ENCODE measurements at regions not wholly inside any gene's neighbourhood (a gene's known extent, or its start where the extent isn't known, plus 50 kb on each side); places are given as distances from the start of the nearest gene placed in this dataset.

GRCh38 chr1:209046935-209047334 is 536.6 kb upstream of the CAMK1G start:
- DNase-seq, result no peak

GRCh38 chr1:209048941-209049669 is 534.4 kb upstream of the CAMK1G start:
- no peak for DNase-seq

- DNase-seq, result no peak
Measured at GRCh38 chr1:209051570-209051969, 531.9 kb upstream of the CAMK1G start.

- DNase-seq, result no peak
Measured at GRCh38 chr1:209053587-209053986, 529.9 kb upstream of the CAMK1G start.

GRCh38 chr1:209057083-209057482 is 526.4 kb upstream of the CAMK1G start:
- DNase-seq, result no peak

GRCh38 chr1:209057901-209058300 is 525.6 kb upstream of the CAMK1G start:
- no peak for DNase-seq

GRCh38 chr1:209059376-209059775 is 524.1 kb upstream of the CAMK1G start:
- DNase-seq, result no peak

GRCh38 chr1:209059981-209060380 is 523.5 kb upstream of the CAMK1G start:
- no peak for DNase-seq

- DNase-seq, result no peak
Measured at GRCh38 chr1:209062081-209062620, 521.4 kb upstream of the CAMK1G start.

GRCh38 chr1:209062863-209063262 is 520.7 kb upstream of the CAMK1G start:
- DNase-seq, result no peak

GRCh38 chr1:209063767-209064659 is 519.5 kb upstream of the CAMK1G start:
- no peak for DNase-seq

GRCh38 chr1:209064850-209065706 is 518.4 kb upstream of the CAMK1G start:
- no peak for DNase-seq

- DNase-seq, result no peak
Measured at GRCh38 chr1:209072481-209072880, 511.0 kb upstream of the CAMK1G start.

GRCh38 chr1:209073879-209074278 is 509.6 kb upstream of the CAMK1G start:
- DNase-seq, result no peak

- no peak for DNase-seq
Measured at GRCh38 chr1:209074575-209075250, 508.8 kb upstream of the CAMK1G start.

- peak in 1 of 2 experiments; percentile 1 for DNase-seq
Measured at GRCh38 chr1:209076688-209077087, 506.8 kb upstream of the CAMK1G start.

GRCh38 chr1:209080170-209080781 is 503.2 kb upstream of the CAMK1G start:
- no peak for DNase-seq

- DNase-seq, result no peak
Measured at GRCh38 chr1:209086486-209087192, 496.9 kb upstream of the CAMK1G start.

- no peak for DNase-seq
Measured at GRCh38 chr1:209094384-209094783, 489.1 kb upstream of the CAMK1G start.

GRCh38 chr1:209095627-209096595 is 487.6 kb upstream of the CAMK1G start:
- DNase-seq, result no peak

Measured in AML-193 (cell line).